ENCODE measurements at regions not wholly inside any gene's neighbourhood (a gene's known extent, or its start where the extent isn't known, plus 50 kb on each side); places are given as distances from the start of the nearest gene placed in this dataset.
"Not testable (repeated sequence)": the region's sequence is repeated elsewhere in the genome, so short reads cannot be mapped to it uniquely, and the experiment has no call there.

- intact Hi-C loops (cut with DNase I) = no loop called here
- Histone ChIP-seq H3K4me3 (no peak overlapping the region), H3K4me1 (no peaks in the 10 kb centered on the region), H3K27ac (no peak overlapping the region), H3K9me3 (no peaks in the 10 kb centered on the region), H3K36me3 (no peaks in the 10 kb centered on the region), H3K27me3 (no peaks in the 10 kb centered on the region)
- TF ChIP-seq CTCF (IDR thresholded peaks at IDR 0.05) (no peak), POLR2AphosphoS5 (IDR thresholded peaks at IDR 0.05; ENCODE audit: insufficient read depth in 1 of 2, low read depth in 1 of 2) (no peak), POLR2A (IDR thresholded peaks at IDR 0.05) (no peak)
- DNase-seq (ENCODE audit: extremely low spot score in 2 of 2) = no peak
Measured at GRCh38 chr2:77721593-77721992, 199.4 kb upstream of the LRRTM4 start.

- intact Hi-C loops (cut with DNase I) = no loop called here
- Histone ChIP-seq H3K9me3 (no peaks in the 10 kb centered on the region), H3K27me3 (no peaks in the 10 kb centered on the region), H3K4me3 (no peak overlapping the region), H3K27ac (no peak overlapping the region), H3K4me1 (no peaks in the 10 kb centered on the region), H3K36me3 (no peaks in the 10 kb centered on the region)
- TF ChIP-seq POLR2A (IDR thresholded peaks at IDR 0.05) = no peak
- no peak for TF ChIP-seq POLR2AphosphoS5 (IDR thresholded peaks at IDR 0.05; ENCODE audit: insufficient read depth in 1 of 2, low read depth in 1 of 2)
- no peak for TF ChIP-seq CTCF (IDR thresholded peaks at IDR 0.05)
- DNase-seq (ENCODE audit: extremely low spot score in 2 of 2) = no peak
Measured at GRCh38 chr2:77725045-77725444, 202.9 kb upstream of the LRRTM4 start.

GRCh38 chr2:77734662-77735340 is 212.6 kb upstream of the LRRTM4 start:
- H3K9me3 ChIP-seq; DNase-seq (ENCODE audit: extremely low spot score in 2 of 2); H3K36me3 ChIP-seq; H3K27ac ChIP-seq; H3K27me3 ChIP-seq; H3K4me1 ChIP-seq; H3K4me3 ChIP-seq; intact Hi-C loops (cut with DNase I): not testable (repeated sequence)

- Histone ChIP-seq H3K36me3 (no peaks in the 10 kb centered on the region), H3K9me3 (no peaks in the 10 kb centered on the region), H3K4me1 (no peaks in the 10 kb centered on the region), H3K27me3 (no peaks in the 10 kb centered on the region), H3K4me3 (no peak overlapping the region), H3K27ac (no peak overlapping the region)
- intact Hi-C loops (cut with DNase I) = no loop called here
- no peak for TF ChIP-seq POLR2A (IDR thresholded peaks at IDR 0.05)
- TF ChIP-seq CTCF (IDR thresholded peaks at IDR 0.05) = no peak
- TF ChIP-seq POLR2AphosphoS5 (IDR thresholded peaks at IDR 0.05; ENCODE audit: insufficient read depth in 1 of 2, low read depth in 1 of 2) = no peak
- DNase-seq (ENCODE audit: extremely low spot score in 2 of 2) = no peak
Measured at GRCh38 chr2:77737236-77737635, 215.1 kb upstream of the LRRTM4 start.

GRCh38 chr2:77746780-77747179 is 224.6 kb upstream of the LRRTM4 start:
- TF ChIP-seq CTCF (IDR thresholded peaks at IDR 0.05) (no peak), POLR2A (IDR thresholded peaks at IDR 0.05) (no peak), POLR2AphosphoS5 (IDR thresholded peaks at IDR 0.05; ENCODE audit: insufficient read depth in 1 of 2, low read depth in 1 of 2) (no peak)
- no peak for DNase-seq (ENCODE audit: extremely low spot score in 2 of 2)
- intact Hi-C loops (cut with DNase I) = no loop called here

GRCh38 chr2:77753710-77754345 is 231.7 kb upstream of the LRRTM4 start:
- not testable (repeated sequence) for DNase-seq (ENCODE audit: extremely low spot score in 2 of 2)

More at GRCh38 chr2:77746780-77747179, 224.6 kb upstream of the LRRTM4 start:
- Histone ChIP-seq H3K9me3 (no peaks in the 10 kb centered on the region), H3K27me3 (no peaks in the 10 kb centered on the region), H3K4me3 (no peak overlapping the region), H3K27ac (no peak overlapping the region), H3K36me3 (no peaks in the 10 kb centered on the region), H3K4me1 (no peaks in the 10 kb centered on the region)

More at GRCh38 chr2:77753710-77754345, 231.7 kb upstream of the LRRTM4 start:
- H3K36me3 ChIP-seq; intact Hi-C loops (cut with DNase I); H3K27me3 ChIP-seq; H3K27ac ChIP-seq; H3K4me1 ChIP-seq; H3K9me3 ChIP-seq; H3K4me3 ChIP-seq: not testable (repeated sequence)

Data from vagina (tissue), 2 donors.